Astrocyte (in vitro differentiated cells and primary cell): ENCODE measurements at regions not wholly inside any gene's neighbourhood (a gene's known extent, or its start where the extent isn't known, plus 50 kb on each side); places are given as distances from the start of the nearest gene placed in this dataset.

Experiments used
- DNase-seq: peaks from one replicate; pipeline ENCODE4 v3.0.0-alpha.2; 2010; ENCODE audit warnings: low read depth
- FAIRE-seq: peaks from 2 replicates; lab custom pipeline; 2011; peaks lifted over from hg19 to GRCh38; lab: Jason Lieb, UNC
- H2AFZ ChIP-seq: 2 replicates; pipeline ENCODE4 v1.6.0; 2012; ENCODE audit warnings: low read depth, low read length, inconsistent platforms
- H3K27ac ChIP-seq: 2 replicates; pipeline ENCODE4 v1.5.1; 2011; ENCODE audit warnings: low read depth, low read length, inconsistent platforms
- H3K27me3 ChIP-seq: 2 replicates; pipeline ENCODE4 v1.6.0; 2011; ENCODE audit warnings: low read length, inconsistent platforms; ENCODE audit not compliant: insufficient read depth
- H3K36me3 ChIP-seq: 2 replicates; pipeline ENCODE4 v1.5.1; 2011; ENCODE audit warnings: low read length, inconsistent platforms; ENCODE audit not compliant: insufficient read depth
- H3K4me1 ChIP-seq: 2 replicates; pipeline ENCODE4 v1.5.1; 2011; ENCODE audit warnings: low read length, inconsistent platforms; ENCODE audit not compliant: insufficient read depth
- H3K4me2 ChIP-seq: 2 replicates; pipeline ENCODE4 v1.6.0; 2012; ENCODE audit warnings: low read length, inconsistent platforms
- H3K4me3 ChIP-seq: 2 replicates; pipeline ENCODE4 v1.5.1; 2011; ENCODE audit warnings: low read depth, mild to moderate bottlenecking, low read length, inconsistent platforms; ENCODE audit not compliant: insufficient read depth
- H3K79me2 ChIP-seq: 2 replicates; pipeline ENCODE4 v1.6.0; 2012; ENCODE audit warnings: mild to moderate bottlenecking, low read length, inconsistent platforms; ENCODE audit not compliant: insufficient read depth
- H3K9ac ChIP-seq: 2 replicates; pipeline ENCODE4 v1.6.0; 2012; ENCODE audit warnings: mild to moderate bottlenecking, low read length, inconsistent platforms
- H3K9me3 ChIP-seq: 2 replicates; pipeline ENCODE4 v1.5.1; 2012; ENCODE audit warnings: low read depth, mild to moderate bottlenecking, low read length, inconsistent platforms; ENCODE audit not compliant: insufficient read depth
- H4K20me1 ChIP-seq: 2 replicates; pipeline ENCODE4 v1.6.0; 2012; ENCODE audit warnings: low read length, inconsistent platforms; ENCODE audit not compliant: insufficient read depth
- H3K27ac Mint-ChIP-seq: one replicate; pipeline ENCODE4 v1.8.0; 2021; ENCODE audit warnings: mild to moderate bottlenecking, mixed read lengths; ENCODE audit not compliant: unreplicated experiment
- H3K27me3 Mint-ChIP-seq: one replicate; pipeline ENCODE4 v1.8.0; 2021; ENCODE audit warnings: low read depth, mixed read lengths; ENCODE audit not compliant: unreplicated experiment
- H3K36me3 Mint-ChIP-seq: one replicate; pipeline ENCODE4 v1.8.0; 2021; ENCODE audit warnings: low read depth, mixed read lengths; ENCODE audit not compliant: unreplicated experiment
- H3K4me1 Mint-ChIP-seq: one replicate; pipeline ENCODE4 v1.8.0; 2021; ENCODE audit warnings: low read depth, mixed read lengths; ENCODE audit not compliant: unreplicated experiment
- H3K4me3 Mint-ChIP-seq: one replicate; pipeline ENCODE4 v1.8.0; 2021; ENCODE audit warnings: mild to moderate bottlenecking, moderate library complexity, mixed read lengths; ENCODE audit not compliant: unreplicated experiment
- H3K9me3 Mint-ChIP-seq: one replicate; pipeline ENCODE4 v1.8.0; 2021; ENCODE audit warnings: mild to moderate bottlenecking, mixed read lengths; ENCODE audit not compliant: unreplicated experiment
- CTCF ChIP-seq: IDR thresholded peaks from 2 replicates; pipeline ENCODE4 v1.5.1; 2011; ENCODE audit warnings: low read depth, mild to moderate bottlenecking, inconsistent platforms, low read length, moderate library complexity; ENCODE audit not compliant: insufficient read depth
- EZH2 ChIP-seq: IDR thresholded peaks from 2 replicates; pipeline ENCODE4 v1.6.1; 2012; ENCODE audit warnings: mild to moderate bottlenecking, low read length, inconsistent platforms; ENCODE audit not compliant: insufficient read depth

GRCh38 chr5:163867324-163867723 is 361.9 kb downstream of the MAT2B start:
- no peaks in the 10 kb centered on the region for H3K9me3 ChIP-seq
- FAIRE-seq (no peak), DNase-seq (peak; percentile 65)
- Mint-ChIP-seq H3K4me3 (no peak overlapping the region), H3K27ac (no peak overlapping the region), H3K9me3 (no peaks in the 10 kb centered on the region), H3K27me3 (no peaks in the 10 kb centered on the region), H3K36me3 (no peaks in the 10 kb centered on the region), H3K4me1 (peaks cover 12% of the 10 kb centered on the region)
- H3K4me3 ChIP-seq, result no peak overlapping the region
- H4K20me1 ChIP-seq, result no peaks in the 10 kb centered on the region
- TF ChIP-seq EZH2, result no peak
- TF ChIP-seq CTCF, result no peak
- no peak overlapping the region for H3K4me2 ChIP-seq
- H2AFZ ChIP-seq, result no peak overlapping the region
- H3K36me3 ChIP-seq, result no peaks in the 10 kb centered on the region
- H3K79me2 ChIP-seq, result no peaks in the 10 kb centered on the region
- peak overlapping the region; percentile 52 for H3K27ac ChIP-seq
- no peaks in the 10 kb centered on the region for H3K27me3 ChIP-seq
- peak overlapping the region; percentile 26 for H3K9ac ChIP-seq
- peaks cover 12% of the 10 kb centered on the region for H3K4me1 ChIP-seq

DNA sequence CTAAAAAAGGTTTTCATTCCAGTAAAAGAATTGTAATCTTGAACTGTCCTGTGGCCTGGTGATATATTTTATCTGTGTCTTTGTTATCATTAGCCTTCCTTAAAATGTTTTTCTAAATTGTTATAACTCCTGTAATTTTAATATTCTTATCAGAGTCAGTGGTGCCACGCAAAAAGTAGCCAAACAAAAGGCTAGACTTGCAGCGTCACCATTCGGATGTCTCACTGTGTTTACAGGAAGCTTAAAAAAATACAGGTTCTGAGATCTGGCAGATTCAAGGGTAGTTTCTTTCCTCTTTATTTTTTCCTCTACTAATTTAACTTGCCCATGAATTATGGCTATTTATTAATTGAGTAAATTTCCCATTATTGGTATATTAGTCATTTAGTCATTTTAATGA is 362.3 kb downstream of the MAT2B start:
- H3K27me3 Mint-ChIP-seq, result no peaks in the 10 kb centered on the region
- Histone ChIP-seq H4K20me1 (no peaks in the 10 kb centered on the region), H3K27ac (peak overlapping the region; percentile 52), H3K4me3 (no peak overlapping the region), H2AFZ (no peak overlapping the region), H3K79me2 (no peaks in the 10 kb centered on the region), H3K9me3 (no peaks in the 10 kb centered on the region), H3K4me1 (peaks cover 12% of the 10 kb centered on the region), H3K27me3 (no peaks in the 10 kb centered on the region), H3K4me2 (no peak overlapping the region), H3K9ac (peak overlapping the region; percentile 26), H3K36me3 (no peaks in the 10 kb centered on the region)
- TF ChIP-seq CTCF (no peak), EZH2 (no peak)
- H3K9me3 Mint-ChIP-seq, result no peaks in the 10 kb centered on the region
- no peak overlapping the region for H3K4me3 Mint-ChIP-seq
- DNase-seq, result peak; percentile 65
- FAIRE-seq, result no peak
- peaks cover 12% of the 10 kb centered on the region for H3K4me1 Mint-ChIP-seq
- H3K36me3 Mint-ChIP-seq, result no peaks in the 10 kb centered on the region
- H3K27ac Mint-ChIP-seq, result no peak overlapping the region

GRCh38 chr5:163869581-163869980 is 364.2 kb downstream of the MAT2B start:
- no peak for FAIRE-seq
- Histone ChIP-seq H3K79me2 (no peaks in the 10 kb centered on the region), H3K27ac (no peak overlapping the region), H2AFZ (no peak overlapping the region), H3K9me3 (no peaks in the 10 kb centered on the region), H3K9ac (no peak overlapping the region), H3K4me3 (no peak overlapping the region), H4K20me1 (no peaks in the 10 kb centered on the region), H3K27me3 (no peaks in the 10 kb centered on the region), H3K36me3 (no peaks in the 10 kb centered on the region), H3K4me1 (peaks cover 12% of the 10 kb centered on the region), H3K4me2 (no peak overlapping the region)
- H3K27ac Mint-ChIP-seq, result no peak overlapping the region
- H3K4me1 Mint-ChIP-seq, result peaks cover 12% of the 10 kb centered on the region
- no peaks in the 10 kb centered on the region for H3K9me3 Mint-ChIP-seq
- no peak overlapping the region for H3K4me3 Mint-ChIP-seq
- H3K36me3 Mint-ChIP-seq, result no peaks in the 10 kb centered on the region
- H3K27me3 Mint-ChIP-seq, result no peaks in the 10 kb centered on the region
- DNase-seq, result no peak
- no peak for TF ChIP-seq EZH2
- TF ChIP-seq CTCF, result no peak
